ENCODE measurements at regions not wholly inside any gene's neighbourhood (a gene's known extent, or its start where the extent isn't known, plus 50 kb on each side); places are given as distances from the start of the nearest gene placed in this dataset.

DNA sequence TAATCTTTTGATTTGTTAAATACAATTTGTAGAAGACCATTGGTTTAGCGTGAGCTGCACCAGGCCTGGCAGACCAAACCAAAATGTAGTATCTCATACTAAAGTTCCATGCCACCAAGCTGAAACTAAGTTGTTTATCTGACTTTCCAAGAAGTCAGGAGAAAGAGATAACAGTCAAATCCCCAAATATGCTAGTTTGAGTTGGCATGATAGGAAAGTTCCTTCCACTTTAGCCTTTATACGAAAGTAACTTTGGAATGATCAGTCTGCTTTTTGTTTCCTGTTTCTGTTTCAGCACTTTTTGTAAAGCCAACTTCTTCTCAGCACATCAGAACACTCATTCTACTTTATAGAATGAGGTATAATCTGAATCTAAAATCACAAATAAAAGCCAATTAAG is 449.2 kb downstream of the GRXCR1 start:
- Mint-ChIP-seq H3K36me3 (ENCODE audit: low read depth) (peaks cover 5% of the 10 kb centered on the region; the same call in 1 of the 2 replicates), H3K9me3 (peaks cover 53% of the 10 kb centered on the region), H3K4me3 (no peak overlapping the region), H3K4me1 (ENCODE audit: low read depth) (no peaks in the 10 kb centered on the region), H3K27ac (no peak overlapping the region), H3K27me3 (ENCODE audit: insufficient read depth) (no peaks in the 10 kb centered on the region; the same call in 1 of the 2 replicates)
- no peak for DNase-seq
- no peak for TF ChIP-seq CTCF (IDR thresholded peaks at IDR 0.05)

DNA sequence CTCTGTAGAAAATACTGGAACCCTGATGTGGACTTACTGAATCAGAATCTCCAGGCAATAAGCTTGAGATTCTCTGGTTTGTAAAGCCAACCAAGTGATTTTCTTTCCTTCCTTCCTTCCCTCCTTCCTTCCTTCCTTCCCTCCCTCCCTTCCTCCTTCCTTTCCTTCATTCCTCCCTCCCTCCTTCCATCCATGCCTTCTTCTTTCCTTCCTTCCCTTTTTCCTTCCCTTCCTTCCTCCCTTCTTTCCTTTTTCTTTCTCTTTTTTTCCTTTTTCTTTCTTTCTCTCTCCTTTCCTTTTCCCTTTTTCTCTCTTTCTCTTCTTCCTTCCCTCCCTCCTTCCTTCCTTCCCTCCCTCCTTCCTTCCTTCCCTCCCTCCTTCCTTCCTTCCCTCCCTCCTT is 450.8 kb downstream of the GRXCR1 start:
- Mint-ChIP-seq H3K9me3 (peaks cover 63% of the 10 kb centered on the region), H3K27ac (no peak overlapping the region), H3K4me1 (ENCODE audit: low read depth) (no peaks in the 10 kb centered on the region), H3K4me3 (no peak overlapping the region), H3K36me3 (ENCODE audit: low read depth) (peaks cover 5% of the 10 kb centered on the region; the same call in 1 of the 2 replicates), H3K27me3 (ENCODE audit: insufficient read depth) (no peaks in the 10 kb centered on the region; the same call in 1 of the 2 replicates)
- DNase-seq: no peak
- no peak for TF ChIP-seq CTCF (IDR thresholded peaks at IDR 0.05)

- H3K27me3 Mint-ChIP-seq (ENCODE audit: insufficient read depth): no peaks in the 10 kb centered on the region; the same call in 1 of the 2 replicates
- DNase-seq: no peak
These were observed 452.9 kb downstream of the GRXCR1 start for GRCh38 chr4:43345323-43345925.

DNA sequence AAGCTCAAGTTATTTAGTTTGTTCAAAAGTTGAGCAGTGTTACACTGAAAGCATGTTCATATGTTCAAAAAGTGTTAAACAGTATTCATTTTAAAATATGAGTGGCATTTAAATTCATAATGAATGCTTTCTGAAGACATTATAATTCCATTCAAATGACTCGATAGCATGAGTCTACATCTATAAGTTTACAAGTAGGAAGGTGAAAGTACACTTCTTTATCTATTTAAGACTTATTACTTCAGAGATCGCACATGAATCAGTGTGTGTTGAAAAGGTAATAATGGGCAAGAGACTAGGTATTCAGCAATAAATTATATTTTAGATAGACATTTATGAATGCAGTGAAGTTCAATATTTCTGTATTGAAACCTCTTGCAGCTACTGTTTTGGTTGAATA is 456.1 kb downstream of the GRXCR1 start:
- no peak for TF ChIP-seq CTCF (IDR thresholded peaks at IDR 0.05)
- H3K27ac Mint-ChIP-seq: no peak overlapping the region
- H3K9me3 Mint-ChIP-seq: peaks cover 56% of the 10 kb centered on the region
- H3K27me3 Mint-ChIP-seq (ENCODE audit: insufficient read depth): no peaks in the 10 kb centered on the region
- no peaks in the 10 kb centered on the region for H3K4me1 Mint-ChIP-seq (ENCODE audit: low read depth)
- H3K4me3 Mint-ChIP-seq: no peak overlapping the region
- peaks cover 5% of the 10 kb centered on the region; the same call in 1 of the 2 replicates for H3K36me3 Mint-ChIP-seq (ENCODE audit: low read depth)
- DNase-seq: no peak

More at GRCh38 chr4:43345323-43345925, 452.9 kb downstream of the GRXCR1 start:
- H3K27ac Mint-ChIP-seq: no peak overlapping the region
- H3K4me1 Mint-ChIP-seq (ENCODE audit: low read depth): no peaks in the 10 kb centered on the region
- H3K36me3 Mint-ChIP-seq (ENCODE audit: low read depth): peaks cover 5% of the 10 kb centered on the region; the same call in 1 of the 2 replicates
- no peak overlapping the region for H3K4me3 Mint-ChIP-seq
- peaks cover 56% of the 10 kb centered on the region for H3K9me3 Mint-ChIP-seq
- TF ChIP-seq CTCF (IDR thresholded peaks at IDR 0.05): no peak

DNA sequence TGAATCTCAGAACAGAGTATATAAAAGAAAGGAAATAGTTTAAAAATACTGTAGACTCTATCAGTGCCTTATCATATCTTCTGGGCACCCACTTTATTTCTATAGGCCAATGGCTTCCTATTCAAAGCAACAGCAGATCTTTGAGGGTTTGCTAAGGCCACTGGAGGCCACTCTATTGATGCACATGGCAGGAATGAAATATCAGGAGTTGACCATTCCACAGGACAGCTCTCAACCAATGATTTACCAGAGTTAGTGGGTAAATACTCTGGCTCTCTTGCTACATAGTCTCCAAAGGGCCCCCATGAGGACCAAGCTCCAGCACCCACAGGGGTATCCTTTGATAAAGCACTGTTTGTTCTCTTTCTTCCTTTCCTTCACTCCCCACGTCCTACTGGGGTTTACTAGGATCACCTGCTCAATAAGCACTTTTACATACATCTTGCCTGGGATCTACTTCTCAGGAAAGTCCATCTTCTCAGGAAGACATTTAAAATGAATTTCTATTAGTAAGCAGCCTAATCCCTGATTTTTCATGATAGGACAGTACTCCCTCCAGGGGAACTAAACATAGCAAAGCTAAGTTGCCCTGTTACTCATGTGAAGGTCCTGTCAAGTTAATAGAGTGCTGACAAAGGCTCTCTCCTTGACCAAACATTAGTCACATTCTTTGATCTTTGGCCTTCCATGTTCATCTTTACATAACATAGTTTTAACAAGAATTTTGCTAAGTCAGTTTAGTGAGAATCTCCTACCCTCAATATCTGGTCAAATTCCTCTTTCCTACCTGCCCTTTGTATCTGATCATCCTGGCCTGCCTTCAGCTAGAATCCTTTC is 459.7 kb downstream of the GRXCR1 start:
- no peaks in the 10 kb centered on the region for H3K36me3 Mint-ChIP-seq (ENCODE audit: low read depth)
- DNase-seq: no peak
- H3K27me3 Mint-ChIP-seq (ENCODE audit: insufficient read depth): no peaks in the 10 kb centered on the region
- H3K27ac Mint-ChIP-seq: no peak overlapping the region
- no peak for TF ChIP-seq CTCF (IDR thresholded peaks at IDR 0.05)
- peaks cover 35% of the 10 kb centered on the region for H3K9me3 Mint-ChIP-seq
- no peak overlapping the region for H3K4me3 Mint-ChIP-seq
- H3K4me1 Mint-ChIP-seq (ENCODE audit: low read depth): no peaks in the 10 kb centered on the region

Data from HFFc6 (cell line).